ENCODE measurements at regions not wholly inside any gene's neighbourhood (a gene's known extent, or its start where the extent isn't known, plus 50 kb on each side); places are given as distances from the start of the nearest gene placed in this dataset.

GRCh38 chr10:123580426-123580825 is 85.7 kb upstream of the GPR26 start:
- Histone ChIP-seq H3K23ac (ENCODE audit: insufficient read length) (no peak overlapping the region), H3K27me3 (replicated peaks in 1 of 4; ENCODE audit: control insufficient read depth in 3 of 4, extremely low read depth in 1 of 4, insufficient read depth in 3 of 4, low read length in 3 of 4) (peaks cover 0 to 10% (median 2%) of the 10 kb centered on the region in 4 experiments; a peak in 4 of 7 replicates)
- FAIRE-seq, result no peak

More at GRCh38 chr10:123580426-123580825, 85.7 kb upstream of the GPR26 start:
- Histone ChIP-seq H2BK120ac (replicated peaks; ENCODE audit: low read depth, low read length) (no peak overlapping the region), H3K18ac (ENCODE audit: extremely low read depth, low read length) (no peak overlapping the region), H3K36me3 (ENCODE audit: control insufficient read depth in 2 of 4, insufficient read depth in 4 of 4, low read length in 3 of 4) (no peaks in the 10 kb centered on the region), H3K4me3 (ENCODE audit: extremely low read depth in 1 of 4, insufficient read depth in 2 of 4, low read depth in 3 of 4, low read length in 4 of 4) (no peak overlapping the region), H3K9me3 (ENCODE audit: insufficient read depth in 2 of 2, low read depth in 1 of 2, low read length in 1 of 2) (no peaks in the 10 kb centered on the region), H3K4me1 (replicated peaks in 1 of 4; ENCODE audit: control insufficient read depth in 3 of 4, insufficient read depth in 4 of 4, low read length in 3 of 4) (peaks cover 0 to 13% (median 9%) of the 10 kb centered on the region in 4 experiments; a peak in 6 of 7 replicates), H2BK20ac (ENCODE audit: low read length) (no peak overlapping the region), H4K91ac (replicated peaks; ENCODE audit: insufficient read length, low read length) (no peak overlapping the region), H2AFZ (ENCODE audit: low read length) (no peak overlapping the region), H3K4me2 (ENCODE audit: insufficient read depth in 1 of 2, low read depth in 2 of 2, low read length in 2 of 2) (no peak overlapping the region), H4K5ac (ENCODE audit: insufficient read length, low read depth, low read length) (no peak overlapping the region), H3K4ac (replicated peaks; ENCODE audit: insufficient read length, low read depth, low read length) (no peak overlapping the region), H3K9ac (replicated peaks in 1 of 4; ENCODE audit: extremely low read depth in 1 of 4, low read depth in 3 of 4, low read length in 3 of 4) (no peak overlapping the region), H2BK15ac (ENCODE audit: low read length) (no peak overlapping the region), H3K79me2 (ENCODE audit: control insufficient read depth in 1 of 2, insufficient read depth in 2 of 2, low read length in 2 of 2) (no peaks in the 10 kb centered on the region), H2BK5ac (ENCODE audit: low read depth, low read length) (no peak overlapping the region), H3K79me1 (ENCODE audit: low read depth, low read length) (no peaks in the 10 kb centered on the region), H3K14ac (ENCODE audit: insufficient read length) (no peak overlapping the region), H3K56ac (replicated peaks; ENCODE audit: insufficient read length, low read depth, low read length) (no peak overlapping the region), H2BK12ac (ENCODE audit: low read depth, low read length) (no peak overlapping the region), H2AK5ac (ENCODE audit: low read depth, low read length) (no peak overlapping the region), H4K8ac (ENCODE audit: extremely low read depth, insufficient read depth, low read length) (no peak overlapping the region; the same call in 1 of the 2 replicates), H3K23me2 (ENCODE audit: low read depth, low read length) (no peaks in the 10 kb centered on the region; the same call in 1 of the 2 replicates), H4K20me1 (replicated peaks in 1 of 2; ENCODE audit: control insufficient read depth in 1 of 2, insufficient read depth in 2 of 2, low read length in 2 of 2) (no peaks in the 10 kb centered on the region), H3K27ac (ENCODE audit: low read depth, low read length) (no peak overlapping the region)
- 91% methylated on average over 4 of the region's 4 CpGs; no CpG with 5 or more reads in 1 of the 2 experiments for WGBS, 2 experiments (ENCODE audit: extremely low coverage in 1 of 2, insufficient coverage in 1 of 2, insufficient read length in 1 of 2, insufficient replicate concordance in 2 of 2, low coverage in 1 of 2, low lambda C conversion rate in 2 of 2, missing lambda C conversion rate in 1 of 2)
- ChIA-PET POLR2A (ENCODE audit: partially characterized antibody) (interaction anchor here (1.3 kb wide), 1 partner anchor 10 kb away, joined by 4 read pairs; no protein-coding TSS in a partner anchor), CTCF (ENCODE audit: partially characterized antibody) (interaction anchor here (1.1 to 14.2 kb wide), 6 partner anchors 27 to 537 kb away, joined by 3 to 401 read pairs (median 32); partner anchors contain the start of gene GPR26)
- TF ChIP-seq TAF1 (IDR thresholded peaks at IDR 0.05; ENCODE audit: low read depth, low read length) (no peak), RAD21 (IDR thresholded peaks at IDR 0.05 in 1 of 2, conservative IDR thresholded peaks at IDR 0.05 in 1 of 2; ENCODE audit: low read depth in 2 of 2, low read length in 2 of 2) (no peak), CHD2 (IDR thresholded peaks at IDR 0.05; ENCODE audit: low read length) (no peak), USF2 (IDR thresholded peaks at IDR 0.05; ENCODE audit: low read length) (no peak)
- peak in 1 of 2 experiments; percentile 38 for DNase-seq (ENCODE audit: low read depth in 1 of 2, low spot score in 2 of 2)

All from H1 (cell line).